Mesothelial cell of epicardium (in vitro differentiated cells): ENCODE measurements at regions not wholly inside any gene's neighbourhood (a gene's known extent, or its start where the extent isn't known, plus 50 kb on each side); places are given as distances from the start of the nearest gene placed in this dataset.

Experiments used
- DNase-seq, 2 experiments: peaks; one replicate each; pipeline ENCODE4 v3.0.0; 2021; ENCODE audit warnings: low spot score in 2 of 2; ENCODE audit not compliant: unreplicated experiment in 2 of 2
- H3K27ac Mint-ChIP-seq: 2 replicates; pipeline ENCODE4 v1.8.0; 2021; ENCODE audit warnings: mixed read lengths
- H3K27me3 Mint-ChIP-seq: 2 replicates; pipeline ENCODE4 v1.8.0; 2021; ENCODE audit warnings: low read depth, mixed read lengths
- H3K36me3 Mint-ChIP-seq: 2 replicates; pipeline ENCODE4 v1.8.0; 2021; ENCODE audit warnings: mixed read lengths
- H3K4me1 Mint-ChIP-seq: 2 replicates; pipeline ENCODE4 v1.8.0; 2021; ENCODE audit warnings: mixed read lengths
- H3K4me3 Mint-ChIP-seq: 2 replicates; pipeline ENCODE4 v1.8.0; 2021; ENCODE audit warnings: mild to moderate bottlenecking, moderate library complexity, mixed read lengths
- H3K9me3 Mint-ChIP-seq: 2 replicates; pipeline ENCODE4 v1.8.0; 2021; ENCODE audit warnings: mixed read lengths
- CTCF ChIP-seq: fragments of 200-600 bp; sonication (generic); IDR thresholded peaks from one replicate; pipeline ENCODE4 v1.5.0; 2021; ENCODE audit warnings: antibody characterized with exemption; ENCODE audit not compliant: unreplicated experiment

DNA sequence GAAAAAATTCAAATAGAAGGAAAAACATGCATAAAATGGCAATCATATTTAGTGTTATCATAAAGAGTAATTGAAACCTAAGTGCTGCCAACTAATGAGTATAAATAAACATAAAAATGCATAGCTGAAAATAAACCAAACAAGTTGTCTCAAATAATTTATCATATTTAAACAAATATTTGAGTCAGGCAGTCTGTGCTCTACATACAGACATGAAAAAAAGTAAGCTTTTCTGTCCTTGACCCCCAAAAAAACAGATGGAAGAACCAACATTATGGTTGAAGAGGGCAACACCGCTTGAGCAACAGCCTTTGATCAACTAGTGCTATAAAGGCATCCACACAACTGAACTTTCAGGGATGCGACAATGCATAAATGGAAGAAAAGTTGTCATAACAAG, 735.1 kb upstream of the MIR17HG start:
- DNase-seq: no peak
- Mint-ChIP-seq H3K27me3 (no peaks in the 10 kb centered on the region), H3K36me3 (no peaks in the 10 kb centered on the region), H3K27ac (no peak overlapping the region), H3K4me3 (no peak overlapping the region), H3K9me3 (peaks cover 11% of the 10 kb centered on the region), H3K4me1 (no peaks in the 10 kb centered on the region)
- TF ChIP-seq CTCF: no peak

DNA sequence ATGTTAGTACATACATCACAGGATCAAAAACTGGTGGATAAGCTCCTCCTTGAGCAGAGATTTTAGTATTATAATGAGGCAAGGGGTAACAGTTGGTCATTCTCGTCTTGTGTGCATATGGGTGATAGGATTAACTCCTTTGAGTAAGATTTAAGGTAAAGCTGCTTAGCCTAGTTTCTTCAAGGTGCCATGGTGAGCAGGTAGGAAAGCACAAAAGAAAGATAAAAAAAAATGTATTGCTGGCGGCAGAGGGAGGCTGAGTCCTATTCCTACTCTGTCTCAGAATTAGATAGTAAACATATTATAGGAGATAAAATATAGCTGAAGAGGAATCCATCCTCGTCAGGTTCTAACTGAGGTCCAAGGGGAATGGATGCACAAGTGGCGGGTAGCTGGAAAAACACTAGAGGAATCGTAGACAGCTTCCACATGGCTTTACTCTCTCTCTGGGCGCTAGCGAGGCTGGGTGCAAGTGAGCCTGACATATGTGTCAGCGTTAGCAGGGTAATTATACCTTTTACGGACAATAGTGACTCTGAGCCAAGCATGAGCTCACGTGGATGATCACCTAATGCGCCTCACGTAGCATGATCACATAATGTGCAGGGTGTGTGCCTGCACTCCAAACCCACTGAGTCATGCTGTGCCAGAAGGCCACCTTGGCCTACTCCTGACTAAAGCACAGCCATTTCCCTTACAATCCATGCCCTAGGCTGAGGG, 734.3 kb upstream of the MIR17HG start:
- no peaks in the 10 kb centered on the region for H3K27me3 Mint-ChIP-seq
- peaks cover 19% of the 10 kb centered on the region for H3K9me3 Mint-ChIP-seq
- DNase-seq: no peak
- H3K4me1 Mint-ChIP-seq: no peaks in the 10 kb centered on the region
- H3K27ac Mint-ChIP-seq: no peak overlapping the region
- no peak overlapping the region for H3K4me3 Mint-ChIP-seq
- no peak for TF ChIP-seq CTCF
- H3K36me3 Mint-ChIP-seq: no peaks in the 10 kb centered on the region

- H3K4me3 Mint-ChIP-seq: no peak overlapping the region
Observed at GRCh38 chr13:90615236-90615635, 732.3 kb upstream of the MIR17HG start.

DNA sequence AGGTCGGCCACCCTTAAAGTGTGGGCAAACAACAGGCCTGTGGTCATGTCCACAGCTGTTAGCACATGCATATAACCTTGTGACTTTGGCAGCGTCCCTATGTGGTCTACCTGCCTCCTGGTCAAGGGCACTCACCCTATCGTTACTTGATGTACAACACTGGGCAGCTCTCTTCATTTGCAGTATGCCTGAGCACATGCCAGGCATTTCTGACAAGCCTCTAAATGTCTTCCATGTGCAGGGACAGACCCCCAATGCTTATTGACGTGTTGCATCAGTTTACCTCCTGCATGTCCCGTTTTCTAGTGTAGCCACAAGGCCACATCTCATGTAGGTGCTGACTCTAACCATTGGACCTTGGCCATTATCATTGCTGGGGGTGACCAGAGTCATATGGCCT, 731.7 kb upstream of the MIR17HG start:
- no peaks in the 10 kb centered on the region for H3K27me3 Mint-ChIP-seq
- no peak for DNase-seq
- peaks cover 24% of the 10 kb centered on the region for H3K9me3 Mint-ChIP-seq
- H3K27ac Mint-ChIP-seq: no peak overlapping the region
- no peaks in the 10 kb centered on the region for H3K36me3 Mint-ChIP-seq
- H3K4me1 Mint-ChIP-seq: no peaks in the 10 kb centered on the region
- no peak for TF ChIP-seq CTCF
- H3K4me3 Mint-ChIP-seq: no peak overlapping the region

More at GRCh38 chr13:90615236-90615635, 732.3 kb upstream of the MIR17HG start:
- peaks cover 24% of the 10 kb centered on the region for H3K9me3 Mint-ChIP-seq
- H3K36me3 Mint-ChIP-seq: no peaks in the 10 kb centered on the region
- no peak for DNase-seq
- no peak overlapping the region for H3K27ac Mint-ChIP-seq
- no peak for TF ChIP-seq CTCF
- H3K4me1 Mint-ChIP-seq: no peaks in the 10 kb centered on the region
- no peaks in the 10 kb centered on the region for H3K27me3 Mint-ChIP-seq

GRCh38 chr13:90618133-90618532, 729.4 kb upstream of the MIR17HG start:
- H3K36me3 Mint-ChIP-seq: no peaks in the 10 kb centered on the region
- H3K27me3 Mint-ChIP-seq: no peaks in the 10 kb centered on the region
- no peak overlapping the region for H3K27ac Mint-ChIP-seq
- no peak for TF ChIP-seq CTCF
- DNase-seq: no peak
- H3K4me3 Mint-ChIP-seq: no peak overlapping the region
- H3K9me3 Mint-ChIP-seq: peaks cover 24% of the 10 kb centered on the region
- no peaks in the 10 kb centered on the region for H3K4me1 Mint-ChIP-seq
